HG03196 (cell line): ENCODE measurements at regions not wholly inside any gene's neighbourhood (a gene's known extent, or its start where the extent isn't known, plus 50 kb on each side); places are given as distances from the start of the nearest gene placed in this dataset.

Experiments
- ATAC-seq: cut with Tn5 transposase; IDR thresholded peaks from one replicate; pipeline ENCODE4 v1.9.1; 2021; ENCODE audit not compliant: unreplicated experiment

- ATAC-seq, result no peak
Measured at GRCh38 chr2:156165742-156166141, 166.8 kb downstream of the NR4A2 start.

GRCh38 chr2:156164091-156164720 lies 168.3 kb downstream of the NR4A2 start:
- no peak for ATAC-seq

GRCh38 chr2:156158808-156159207 lies 173.7 kb downstream of the NR4A2 start:
- ATAC-seq, result no peak

- ATAC-seq, result no peak
Measured at GRCh38 chr2:156157670-156158069, 174.9 kb downstream of the NR4A2 start.

- no peak for ATAC-seq
Measured at GRCh38 chr2:156156580-156156979, 175.9 kb downstream of the NR4A2 start.

GRCh38 chr2:156155319-156155718 lies 177.2 kb downstream of the NR4A2 start:
- no peak for ATAC-seq

GRCh38 chr2:156151351-156151750 lies 181.2 kb downstream of the NR4A2 start:
- no peak for ATAC-seq

- ATAC-seq, result peak; percentile 75
Measured at GRCh38 chr2:156147594-156148330, 184.8 kb downstream of the NR4A2 start.

GRCh38 chr2:156145976-156146375 lies 186.5 kb downstream of the NR4A2 start:
- no peak for ATAC-seq

GRCh38 chr2:156145469-156145868 lies 187.1 kb downstream of the NR4A2 start:
- ATAC-seq, result no peak

- ATAC-seq, result no peak
Measured at GRCh38 chr2:156136566-156136965, 196.0 kb downstream of the NR4A2 start.

- no peak for ATAC-seq
Measured at GRCh38 chr2:156134887-156135286, 197.6 kb downstream of the NR4A2 start.

GRCh38 chr2:156132941-156133340 lies 199.6 kb downstream of the NR4A2 start:
- no peak for ATAC-seq

- ATAC-seq, result no peak
Measured at GRCh38 chr2:156132130-156132529, 200.4 kb downstream of the NR4A2 start.

- ATAC-seq, result no peak
Measured at GRCh38 chr2:156129227-156129626, 203.3 kb downstream of the NR4A2 start.

GRCh38 chr2:156125018-156125417 lies 207.5 kb downstream of the NR4A2 start:
- ATAC-seq, result no peak

GRCh38 chr2:156124458-156124857 lies 208.1 kb downstream of the NR4A2 start:
- ATAC-seq, result no peak

GRCh38 chr2:156118753-156119416 lies 213.6 kb downstream of the NR4A2 start:
- no peak for ATAC-seq

- ATAC-seq, result no peak
Measured at GRCh38 chr2:156116113-156116512, 216.4 kb downstream of the NR4A2 start.

- no peak for ATAC-seq
Measured at GRCh38 chr2:156115338-156115737, 217.2 kb downstream of the NR4A2 start.

GRCh38 chr2:156112323-156112722 lies 220.2 kb downstream of the NR4A2 start:
- no peak for ATAC-seq

- peak; percentile 94 for ATAC-seq
Measured at GRCh38 chr2:156110890-156111289, 221.6 kb downstream of the NR4A2 start.
